NOMO-1 treated with dmso at 0.1 percent for 144 hours (cell line): ENCODE measurements at regions not wholly inside any gene's neighbourhood (a gene's known extent, or its start where the extent isn't known, plus 50 kb on each side); places are given as distances from the start of the nearest gene placed in this dataset.

ENCODE experiments used
- DNase-seq: peaks from one replicate; lab custom pipeline; 2025; ENCODE audit not compliant: unreplicated experiment; lab: John Stamatoyannopoulos, UW

DNA sequence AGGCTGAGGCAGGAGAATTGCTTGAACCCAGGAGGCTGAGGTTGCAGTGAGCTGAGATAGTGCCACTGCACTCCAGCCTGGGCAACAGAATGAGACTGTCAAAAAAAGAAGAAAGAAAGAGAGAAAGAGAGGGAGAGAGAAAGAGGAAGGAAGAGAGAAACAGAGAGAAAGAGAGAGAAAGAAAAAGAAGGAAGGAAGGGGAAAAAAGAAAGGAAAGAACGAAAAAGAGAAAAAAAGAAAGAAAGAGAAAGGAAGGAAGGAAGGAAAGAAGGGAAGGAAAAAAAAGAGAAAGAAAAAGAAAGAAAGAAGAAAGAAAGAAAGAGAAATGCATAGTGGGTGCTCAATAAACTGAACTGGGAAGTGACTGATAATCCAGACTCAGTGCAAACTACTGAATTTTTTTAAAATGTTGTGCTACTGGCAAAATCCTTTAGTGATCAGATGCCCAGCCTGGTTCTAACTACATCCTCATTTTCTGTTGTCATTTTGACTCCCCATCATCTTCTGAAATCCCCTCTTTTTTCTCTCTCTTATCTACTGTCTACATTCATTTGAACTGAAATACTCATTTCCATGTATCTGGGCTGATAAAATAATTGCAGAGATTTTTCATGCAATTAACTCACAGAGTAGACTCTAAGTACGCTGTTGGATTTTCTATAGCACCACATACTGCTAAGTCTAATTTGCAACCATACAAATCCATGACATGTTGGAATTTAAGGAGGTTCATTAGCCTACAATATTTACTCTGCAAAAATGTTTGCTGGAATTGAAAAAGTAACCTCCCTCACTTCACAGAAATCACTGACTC, 85.3 kb upstream of the HIVEP1 start:
- no peak for DNase-seq

DNA sequence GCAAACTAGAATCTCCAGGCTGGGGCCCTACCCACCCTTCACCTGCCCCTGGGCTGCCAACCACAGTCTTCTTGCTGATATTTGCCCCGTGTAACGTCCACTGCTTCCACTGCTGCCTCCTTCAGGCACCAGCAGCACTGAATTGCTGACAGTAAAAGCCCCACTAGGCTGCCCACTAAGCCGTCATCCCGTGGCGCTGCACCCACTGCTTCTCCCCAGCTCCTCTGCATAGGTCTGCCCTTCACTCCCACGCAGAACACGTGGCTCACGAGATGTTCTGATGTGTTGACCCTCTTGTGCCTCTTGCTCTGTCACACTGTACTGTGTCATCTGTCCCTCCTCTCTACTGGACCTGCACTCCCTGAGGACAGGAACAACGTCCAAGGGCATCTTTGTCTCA, 86.3 kb upstream of the HIVEP1 start:
- no peak for DNase-seq

DNA sequence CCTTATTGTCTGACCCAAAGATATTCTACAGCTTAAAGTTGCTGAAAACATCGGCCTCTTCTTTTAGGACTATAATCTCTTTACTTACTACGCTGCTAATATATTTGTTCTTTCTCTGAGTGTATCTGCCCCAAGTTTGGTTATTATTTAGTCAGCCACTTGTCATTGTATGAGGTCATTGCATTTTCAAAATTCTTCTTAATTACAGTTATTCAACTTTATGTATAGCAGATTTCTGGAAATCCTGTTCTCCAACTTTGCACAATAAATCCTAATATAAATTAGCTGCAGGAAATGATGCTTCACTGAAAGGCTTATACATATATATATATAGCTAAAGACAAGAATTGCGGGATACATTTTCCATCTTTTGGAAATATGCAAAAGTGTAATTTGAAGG, 88.5 kb upstream of the HIVEP1 start:
- DNase-seq, result no peak

DNA sequence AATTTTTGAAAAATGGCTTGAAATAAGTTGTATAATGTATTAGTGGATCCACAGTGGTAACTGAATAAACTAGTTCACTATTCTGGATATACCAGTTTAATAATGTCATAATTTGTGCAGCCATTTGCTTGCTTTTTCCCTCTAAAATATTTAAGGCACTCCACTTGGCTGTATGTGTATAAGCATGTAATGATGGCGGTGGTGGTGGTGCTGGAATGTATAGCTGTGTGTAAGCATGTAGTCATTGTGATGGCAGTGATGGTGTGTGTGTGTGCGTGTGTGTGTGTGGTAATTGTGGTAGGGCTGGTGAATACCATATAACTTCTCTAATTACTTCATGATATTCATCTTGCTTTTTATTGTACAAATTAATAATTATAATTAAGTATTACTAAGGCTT, 89.2 kb upstream of the HIVEP1 start:
- DNase-seq, result no peak

DNA sequence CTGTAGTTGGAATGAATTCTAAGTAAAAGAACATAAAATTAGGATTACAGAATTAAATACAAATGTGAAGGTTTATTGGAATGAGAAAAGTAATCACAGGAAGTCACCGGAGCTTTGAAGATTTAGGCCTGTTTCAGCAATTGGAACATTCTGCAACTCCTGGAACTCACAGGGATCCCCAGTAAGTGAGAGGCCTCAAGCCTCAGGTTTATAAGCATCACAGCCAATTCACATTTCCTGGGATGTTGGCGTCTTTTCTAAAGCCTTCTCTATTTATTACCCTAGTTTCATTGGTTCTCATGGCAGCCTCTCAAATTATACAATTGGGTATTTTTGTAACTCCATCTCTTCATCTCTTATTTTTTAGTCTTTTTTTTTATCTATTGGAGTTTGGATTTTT, 90.4 kb upstream of the HIVEP1 start:
- DNase-seq, result no peak

DNA sequence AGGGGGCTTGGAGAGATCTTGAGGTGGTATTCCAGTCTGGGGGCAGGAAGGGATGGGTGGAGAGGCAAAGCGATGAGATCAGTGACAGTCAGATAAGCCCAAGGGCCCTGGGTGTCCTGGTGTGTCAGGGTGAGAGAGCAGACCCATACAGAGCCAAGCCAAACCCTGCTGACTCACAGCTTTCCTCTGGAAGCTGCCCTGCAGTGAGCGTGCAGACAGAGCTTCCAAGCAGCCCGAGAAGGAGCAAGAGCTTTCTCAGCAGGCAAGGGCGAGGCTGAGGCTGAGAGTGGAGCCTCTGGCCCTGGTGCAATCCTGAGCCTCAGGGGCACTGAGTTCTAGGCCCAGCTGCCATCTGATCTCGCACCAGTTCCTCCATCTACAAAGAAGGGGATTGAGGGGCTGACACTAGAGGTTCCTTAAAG, 91.1 kb upstream of the HIVEP1 start:
- no peak for DNase-seq

DNA sequence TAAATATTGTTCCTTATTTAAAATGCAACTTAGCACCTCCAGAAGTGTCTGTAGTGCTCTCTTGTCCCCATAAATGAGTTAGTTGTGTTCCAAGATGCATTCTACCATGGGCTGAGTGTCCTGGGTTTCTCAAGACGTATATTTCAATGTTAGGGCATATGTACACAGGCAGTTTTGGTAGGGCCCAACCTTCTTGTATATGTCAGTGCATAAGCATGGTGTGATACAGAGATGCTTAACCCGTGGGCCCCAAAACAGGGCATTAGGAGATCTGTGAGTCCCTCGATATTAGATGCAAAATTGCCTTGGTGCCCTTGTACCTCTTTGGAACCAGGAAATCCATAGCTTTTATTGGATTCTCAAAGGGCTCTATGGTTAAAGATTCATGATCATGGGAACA, 91.5 kb upstream of the HIVEP1 start:
- DNase-seq, result no peak

DNA sequence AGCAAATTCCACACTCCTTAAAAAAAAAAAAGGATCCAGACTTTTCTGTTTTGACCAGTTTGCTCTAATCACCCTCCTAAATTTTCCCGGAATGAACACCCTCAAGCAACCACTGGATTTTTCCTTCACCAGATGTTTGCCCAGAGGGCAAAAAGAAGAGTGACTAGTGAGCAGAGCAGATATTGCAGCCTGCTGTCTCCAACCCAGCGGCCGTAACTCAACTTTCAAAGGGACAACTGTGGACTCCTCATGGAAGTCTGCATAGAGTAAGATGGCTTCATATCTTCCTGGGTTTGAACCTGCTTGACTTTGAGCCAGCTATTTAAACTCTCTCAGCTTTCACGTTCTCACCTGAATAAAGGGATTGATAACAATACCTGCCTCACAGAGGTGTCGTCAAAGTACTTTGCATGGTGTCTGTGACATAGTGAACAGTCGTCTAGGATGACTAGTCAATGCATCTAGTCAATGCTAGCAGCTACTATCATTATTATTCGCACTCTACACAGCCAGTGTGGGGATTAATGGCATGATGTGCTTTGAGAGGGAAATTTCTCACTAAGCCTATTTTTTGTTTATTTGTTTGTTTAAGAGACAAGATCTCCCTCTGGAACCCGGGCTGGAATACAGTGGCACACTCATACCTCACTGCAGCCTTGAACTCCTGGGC, 92.2 kb upstream of the HIVEP1 start:
- no peak for DNase-seq

DNA sequence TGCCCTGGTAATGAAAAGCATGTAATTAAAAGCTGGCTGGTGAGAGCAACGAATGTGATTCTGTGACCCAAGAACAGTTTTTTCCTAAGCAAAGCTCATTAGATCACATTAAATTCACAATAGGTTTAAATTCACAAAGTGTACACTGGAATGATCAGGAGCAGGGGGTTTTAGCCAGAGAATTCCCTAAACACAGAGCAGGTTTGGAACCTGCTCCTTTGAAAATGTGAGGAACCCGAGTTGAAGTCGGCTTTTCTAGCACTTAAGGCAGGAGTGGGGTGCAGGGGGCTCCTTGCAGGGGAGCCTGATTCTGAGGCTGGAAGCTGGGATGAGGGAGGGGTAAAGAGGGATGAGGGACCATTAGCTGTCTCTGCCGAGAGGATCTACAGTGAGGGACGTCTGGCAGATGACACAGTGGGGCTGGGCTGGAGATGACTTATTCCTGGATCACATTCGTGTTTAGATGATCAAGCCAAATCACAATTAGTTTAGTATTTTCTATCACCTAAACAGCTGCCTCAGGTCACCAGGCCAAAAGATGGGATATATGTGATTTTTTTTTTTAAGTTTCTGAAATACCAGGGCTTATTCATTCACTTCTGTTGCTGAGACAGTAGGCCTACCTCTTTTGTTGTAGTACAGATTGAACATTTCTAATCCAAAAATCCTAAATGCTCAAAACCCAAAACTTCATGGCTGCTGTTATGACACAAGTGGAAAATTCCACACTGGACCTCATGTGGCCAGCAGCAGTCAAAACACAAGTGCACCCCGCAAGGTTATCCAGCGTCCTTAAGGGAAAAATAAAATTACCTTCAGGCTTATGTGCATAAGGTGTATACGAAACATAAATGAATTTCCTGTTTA, 93.1 kb upstream of the HIVEP1 start:
- no peak for DNase-seq

DNA sequence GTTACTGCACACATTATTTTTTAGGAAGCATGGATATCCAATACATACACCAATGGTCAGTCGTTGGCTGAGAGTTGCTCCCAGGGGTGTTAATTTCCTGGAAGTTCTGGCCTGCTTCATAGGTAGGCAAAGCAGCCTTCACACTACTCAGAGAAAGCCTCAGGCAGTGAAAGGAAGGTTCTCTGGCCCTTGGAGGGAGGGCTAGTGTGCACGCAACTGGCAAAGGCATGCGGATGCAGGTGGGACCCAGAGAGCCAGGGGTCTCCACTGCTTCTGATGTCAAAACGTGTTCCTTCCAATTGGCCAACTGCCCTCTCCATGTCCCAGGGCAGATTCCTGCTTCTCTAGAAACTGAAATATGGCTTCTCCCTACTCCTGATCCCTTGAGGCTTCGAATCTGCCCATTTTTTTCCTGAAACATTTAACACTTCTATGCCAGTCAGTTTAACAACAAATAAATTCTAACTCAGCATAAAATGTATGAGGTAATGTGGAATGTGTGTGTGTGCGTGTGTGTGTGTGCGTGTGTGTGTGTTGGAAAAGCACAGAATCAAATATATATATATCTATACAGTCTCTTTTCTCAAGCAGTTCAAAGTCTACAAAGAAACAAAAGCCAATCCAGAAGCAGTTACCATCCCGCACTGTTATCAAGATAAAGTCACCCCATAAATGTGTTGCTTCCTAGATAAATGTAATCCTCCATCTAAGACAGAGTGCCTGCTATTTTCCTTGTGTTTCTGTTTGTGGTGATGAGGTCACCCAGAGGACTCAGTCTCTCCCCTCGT, 94.0 kb upstream of the HIVEP1 start:
- no peak for DNase-seq

DNA sequence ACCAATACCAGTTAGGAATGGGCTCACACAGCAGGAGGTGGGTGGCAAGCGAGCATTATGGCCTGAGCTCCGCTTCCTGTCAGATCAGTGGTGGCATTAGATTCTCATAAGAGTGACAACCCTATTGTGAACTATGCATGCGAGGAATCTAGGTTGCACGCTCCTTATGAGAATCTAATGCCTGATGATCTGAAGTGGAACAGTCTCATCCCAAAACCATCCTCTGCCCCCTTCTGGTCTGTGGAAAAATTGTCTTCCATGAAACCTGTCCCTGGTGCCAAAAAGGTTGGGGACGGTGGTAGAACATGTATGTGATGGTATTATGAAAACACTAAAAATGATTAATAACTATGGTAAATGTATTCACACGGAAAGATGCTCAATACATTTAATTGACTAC, 99.7 kb upstream of the HIVEP1 start:
- DNase-seq, result no peak

DNA sequence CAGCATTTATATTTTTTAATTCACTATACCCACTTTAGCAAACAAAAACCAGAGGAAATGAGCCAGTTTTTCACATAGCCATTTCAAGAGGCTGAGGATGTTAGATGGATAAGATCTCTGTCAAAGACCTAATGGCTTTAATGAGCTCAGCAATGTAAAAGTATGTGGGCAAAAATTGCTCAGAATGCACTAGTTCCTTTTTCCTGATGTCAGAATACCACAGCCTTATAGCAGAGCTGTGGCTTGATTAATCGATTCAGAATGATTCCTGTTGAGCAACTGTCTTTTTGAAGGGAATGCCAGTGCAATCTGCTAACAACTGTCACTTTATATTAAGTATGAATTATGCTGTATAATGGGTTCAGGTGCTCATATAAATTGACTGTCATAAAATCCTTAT, 100.6 kb upstream of the HIVEP1 start:
- DNase-seq, result peak; percentile 46

DNA sequence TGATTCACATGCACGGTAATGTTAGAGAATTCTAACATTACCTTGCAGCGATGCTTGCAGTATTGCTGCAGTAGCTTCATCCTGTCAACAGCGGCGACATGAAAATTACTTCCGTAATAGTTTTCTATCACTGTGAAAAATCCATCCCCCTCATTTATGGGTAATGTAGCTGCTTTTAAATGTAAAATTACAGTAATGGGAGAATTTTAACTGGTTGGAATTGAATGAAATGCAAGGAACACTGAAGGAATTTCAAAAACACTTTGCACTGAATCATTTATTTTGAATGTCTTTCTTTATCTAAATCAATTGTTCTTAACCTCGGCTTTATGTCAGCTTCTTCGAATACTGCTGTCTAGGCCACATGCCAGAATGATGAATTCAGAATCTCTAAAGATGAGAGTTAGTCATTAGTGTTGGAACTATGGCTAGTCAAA, 102.4 kb upstream of the HIVEP1 start:
- no peak for DNase-seq

DNA sequence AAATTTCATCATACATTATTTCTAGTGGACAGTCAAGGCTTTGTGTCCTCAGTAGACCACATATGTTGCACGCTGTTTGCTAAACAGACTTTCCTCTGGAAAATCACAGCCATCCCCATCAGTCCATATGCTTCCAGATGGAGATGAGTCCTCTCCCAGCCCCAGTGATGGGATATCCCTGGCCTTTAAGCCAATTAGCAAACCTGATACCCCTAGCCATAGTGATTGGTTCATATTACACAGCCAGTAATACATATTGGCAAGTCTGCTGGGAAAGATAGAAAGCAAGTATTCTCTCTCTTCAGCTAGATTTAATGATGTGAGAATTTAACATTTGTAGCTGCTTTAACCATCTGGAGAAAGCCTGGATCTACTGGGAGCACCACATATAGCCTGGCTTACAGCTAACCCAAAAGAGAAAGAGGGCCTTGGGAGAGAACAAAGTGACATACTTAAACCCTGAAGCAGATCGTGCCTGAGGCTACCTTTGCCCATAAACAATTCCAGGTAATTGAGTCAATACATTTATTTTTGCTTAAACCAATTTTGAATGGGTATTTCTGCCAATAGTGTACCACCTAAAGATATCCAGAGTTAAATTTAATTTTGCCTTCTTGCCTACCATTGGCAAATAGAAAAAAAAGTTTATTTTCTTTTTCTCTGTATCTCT, 103.5 kb upstream of the HIVEP1 start:
- no peak for DNase-seq

DNA sequence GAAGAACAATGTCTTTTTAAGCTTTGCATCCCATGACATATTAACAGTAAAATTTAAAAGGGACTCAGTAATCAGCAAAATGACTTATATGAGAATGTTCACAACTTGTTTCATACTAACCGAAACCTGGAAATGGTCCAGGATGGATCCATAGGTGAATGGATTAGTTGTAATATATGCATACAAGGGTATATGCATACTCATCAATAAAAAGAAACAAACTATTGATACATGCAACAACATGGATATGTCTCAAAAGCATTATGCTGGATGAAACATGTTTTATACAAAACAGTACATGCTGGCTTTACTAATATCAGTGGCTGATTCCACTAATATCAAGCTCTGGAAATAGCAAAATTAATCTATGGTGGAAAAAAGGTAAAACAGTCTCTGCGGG, 108.5 kb upstream of the HIVEP1 start:
- DNase-seq, result no peak

DNA sequence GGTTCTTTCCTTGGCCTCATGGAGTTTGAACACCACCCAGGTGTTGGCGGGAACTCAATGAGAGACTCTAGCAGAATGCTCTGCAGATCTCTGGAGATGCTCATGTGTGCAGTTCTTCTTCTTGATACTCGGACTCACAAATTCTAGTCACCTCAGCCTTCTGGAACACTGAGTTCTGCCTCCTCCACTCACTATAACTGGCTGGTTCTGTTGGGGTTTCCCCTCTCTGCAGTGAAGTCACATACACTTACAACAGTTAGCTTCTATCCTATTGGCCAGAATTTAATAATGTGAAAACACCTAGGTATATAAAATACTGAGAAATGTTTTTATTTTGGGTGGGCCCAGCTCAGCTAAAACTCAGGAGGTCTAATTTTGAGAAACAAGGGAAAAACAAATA, 109.6 kb upstream of the HIVEP1 start:
- DNase-seq, result no peak

DNA sequence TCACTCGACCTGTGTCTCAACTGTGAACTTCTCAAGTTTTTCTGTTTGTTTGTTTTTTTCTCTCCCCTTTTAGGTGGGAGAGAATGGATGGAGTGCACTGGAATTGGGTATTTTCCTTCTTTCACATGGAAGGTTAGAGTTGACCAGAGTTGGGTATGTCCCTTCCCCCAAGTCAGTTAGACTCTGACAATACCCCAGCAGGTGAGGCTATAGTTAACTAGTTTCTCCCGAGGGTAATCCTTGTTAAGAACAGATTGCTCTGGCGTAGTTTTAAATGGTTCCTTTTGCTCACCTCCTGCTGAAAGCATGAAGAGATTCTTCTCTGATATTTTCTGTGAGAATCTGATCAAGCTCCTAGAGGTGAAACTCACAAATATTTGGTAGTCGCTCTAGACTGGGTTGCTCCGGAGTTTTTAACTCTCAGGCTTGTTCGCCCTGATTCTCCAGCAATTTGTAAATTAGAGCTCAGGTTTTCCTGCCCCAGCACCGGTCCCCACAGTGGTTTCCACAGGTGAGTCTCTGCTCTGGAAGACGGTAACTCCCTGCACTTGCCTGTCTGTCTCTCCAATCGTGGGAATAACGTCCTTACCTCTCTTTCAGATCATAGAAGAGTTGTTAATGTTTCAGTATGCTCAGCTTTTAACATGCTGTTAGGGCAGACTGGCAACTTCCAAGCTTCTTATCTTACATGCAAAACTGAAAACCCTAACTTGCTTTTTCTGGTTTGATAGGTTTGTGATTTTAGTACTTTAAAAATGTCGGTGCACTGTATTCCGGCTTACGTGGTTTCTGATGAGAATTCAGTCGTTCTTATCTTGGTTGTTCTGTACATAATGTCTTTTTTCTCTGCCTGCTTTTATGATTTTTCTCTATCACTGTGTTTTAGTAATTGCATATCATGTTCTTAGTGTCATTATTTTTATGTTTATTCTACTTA, 111.2 kb upstream of the HIVEP1 start:
- no peak for DNase-seq

DNA sequence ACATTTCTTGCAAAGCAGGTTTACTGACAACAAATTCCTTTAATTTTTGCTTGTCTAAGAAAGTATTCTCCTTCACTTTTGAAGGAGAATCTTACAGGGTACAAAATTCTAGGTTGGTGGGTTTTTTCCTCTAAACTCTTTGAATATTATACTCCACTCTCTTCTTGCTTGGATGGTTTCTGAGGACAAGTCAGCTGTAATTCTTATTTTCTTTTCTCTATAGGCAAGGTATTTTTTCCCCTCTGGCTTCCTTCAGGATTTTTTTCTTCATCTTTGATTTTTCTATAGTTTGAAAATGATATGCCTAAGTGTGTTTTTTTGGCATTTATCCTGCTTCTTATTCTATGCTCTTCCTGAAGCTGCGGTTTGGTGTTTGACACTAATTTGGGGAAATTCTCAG, 112.5 kb upstream of the HIVEP1 start:
- DNase-seq, result no peak

DNA sequence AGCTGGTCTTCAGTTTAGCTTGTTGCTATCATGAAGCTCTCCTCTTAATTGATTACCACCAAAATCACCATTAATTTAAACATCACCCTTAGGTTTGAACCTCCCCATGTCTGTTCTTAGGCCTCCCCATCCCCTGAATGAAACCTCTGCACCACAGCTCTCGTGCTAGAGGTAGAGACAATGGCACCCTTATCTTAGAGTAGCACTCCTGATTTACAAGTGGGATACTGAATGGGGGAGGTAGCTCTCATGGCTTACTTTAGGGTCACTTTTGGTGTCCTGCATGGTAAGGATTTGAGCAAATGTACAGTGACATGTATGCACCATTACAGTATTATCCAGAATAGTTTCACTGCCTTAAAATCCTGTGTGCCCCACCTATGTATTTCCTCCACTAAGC, 115.6 kb upstream of the ADTRP start:
- no peak for DNase-seq
